Activated effector memory CD4-positive, alpha-beta T cell treated with anti-CD3 and anti-CD28 coated beads, Interleukin-2, amount 50 U/mL, for 16 hours (primary cell): ENCODE measurements at regions not wholly inside any gene's neighbourhood (a gene's known extent, or its start where the extent isn't known, plus 50 kb on each side); places are given as distances from the start of the nearest gene placed in this dataset.

ENCODE experiments used
- DNase-seq: peaks from one replicate; pipeline ENCODE4 v3.0.0-alpha.2; 2020

- no peak for DNase-seq
Measured at GRCh38 chr1:228923973-228924686, 188.9 kb downstream of the RHOU start.

- DNase-seq = no peak
Measured at GRCh38 chr1:228925691-228926090, 190.4 kb downstream of the RHOU start.

- DNase-seq = no peak
Measured at GRCh38 chr1:228927421-228927820, 192.1 kb downstream of the RHOU start.

- no peak for DNase-seq
Measured at GRCh38 chr1:228927946-228928898, 192.9 kb downstream of the RHOU start.

GRCh38 chr1:228929476-228930027, 194.3 kb downstream of the RHOU start:
- no peak for DNase-seq

GRCh38 chr1:228930479-228930957, 195.2 kb downstream of the RHOU start:
- no peak for DNase-seq

- no peak for DNase-seq
Measured at GRCh38 chr1:228933753-228934152, 198.5 kb downstream of the RHOU start.

GRCh38 chr1:228935198-228935663, 200.0 kb downstream of the RHOU start:
- no peak for DNase-seq

GRCh38 chr1:228935855-228936727, 200.8 kb downstream of the RHOU start:
- no peak for DNase-seq

- DNase-seq = no peak
Measured at GRCh38 chr1:228936881-228937280, 201.6 kb downstream of the RHOU start.

GRCh38 chr1:228937351-228937750, 202.1 kb downstream of the RHOU start:
- DNase-seq = no peak

- no peak for DNase-seq
Measured at GRCh38 chr1:228937851-228938536, 202.7 kb downstream of the RHOU start.

- no peak for DNase-seq
Measured at GRCh38 chr1:228938537-228938901, 203.2 kb downstream of the RHOU start.

- no peak for DNase-seq
Measured at GRCh38 chr1:228939001-228939691, 203.9 kb downstream of the RHOU start.

- no peak for DNase-seq
Measured at GRCh38 chr1:228939881-228940392, 204.7 kb downstream of the RHOU start.

- no peak for DNase-seq
Measured at GRCh38 chr1:228940526-228940925, 205.2 kb downstream of the RHOU start.

GRCh38 chr1:228940926-228941325, 205.6 kb downstream of the RHOU start:
- no peak for DNase-seq

GRCh38 chr1:228941666-228942065, 206.4 kb downstream of the RHOU start:
- DNase-seq = no peak

- DNase-seq = no peak
Measured at GRCh38 chr1:228943436-228943835, 208.2 kb downstream of the RHOU start.

GRCh38 chr1:228944296-228944695, 209.0 kb downstream of the RHOU start:
- no peak for DNase-seq

GRCh38 chr1:228944935-228945371, 209.7 kb downstream of the RHOU start:
- DNase-seq = no peak
